Vagina (tissue), 2 donors: ENCODE measurements at regions not wholly inside any gene's neighbourhood (a gene's known extent, or its start where the extent isn't known, plus 50 kb on each side); places are given as distances from the start of the nearest gene placed in this dataset.

ENCODE experiments used
- DNase-seq, 2 donors: peaks; one replicate each; pipeline ENCODE4 v3.0.0-alpha.2; 2017; ENCODE audit errors: extremely low spot score in 2 of 2
- H3K27ac ChIP-seq: fragments of 200-600 bp; sonication (generic); one replicate; pipeline ENCODE4 v1.5.1; 2019
- H3K27me3 ChIP-seq: fragments of 200-600 bp; sonication (generic); one replicate; pipeline ENCODE4 v1.5.1; 2019
- H3K36me3 ChIP-seq, 2 donors: fragments of 200-600 bp; sonication (generic); one replicate each; pipeline ENCODE4 v1.5.1; 2017 to 2019
- H3K4me1 ChIP-seq: fragments of 200-600 bp; sonication (generic); one replicate; pipeline ENCODE4 v1.5.1; 2019
- H3K4me3 ChIP-seq, 2 donors: fragments of 200-600 bp; sonication (generic); 1 replicate in 1 of 2; 2 replicates in 1 of 2; pipeline ENCODE4 v1.5.1; 2016 to 2019
- H3K9me3 ChIP-seq: fragments of 200-600 bp; sonication (generic); one replicate; pipeline ENCODE4 v1.5.1; 2019
- CTCF ChIP-seq, 3 experiments: fragments of 450-650 bp in 2 of 3; fragments of 200-600 bp in 1 of 3; sonication (generic) in 1 of 3; IDR thresholded peaks; one replicate each; pipeline ENCODE4 v1.5.1; 2017 to 2019; ENCODE audit warnings: antibody characterized with exemption in 3 of 3, mild to moderate bottlenecking in 2 of 3, moderate library complexity in 2 of 3
- POLR2A ChIP-seq, 2 donors: fragments of 450-650 bp; IDR thresholded peaks; one replicate each; pipeline ENCODE4 v1.6.1; 2017; ENCODE audit warnings: antibody characterized with exemption in 2 of 2, mild to moderate bottlenecking in 2 of 2, moderate library complexity in 2 of 2
- POLR2AphosphoS5 ChIP-seq, 2 donors: sonication (generic); formaldehyde crosslinking; IDR thresholded peaks; one replicate each; pipeline ENCODE4 v1.9.0; 2017; ENCODE audit warnings: antibody characterized with exemption in 2 of 2, mild to moderate bottlenecking in 2 of 2, low read depth in 1 of 2; ENCODE audit not compliant: insufficient read depth in 1 of 2
- intact Hi-C: fragments of 100-400 bp; cut with DNase I; formaldehyde crosslinking; loops from one replicate; pipeline ENCODE4 v1.15.1; 2023

- no peak for DNase-seq
- H3K27me3 ChIP-seq: no peaks in the 10 kb centered on the region
- no peaks in the 10 kb centered on the region for H3K9me3 ChIP-seq
- H3K4me3 ChIP-seq: no peak overlapping the region
- intact Hi-C loops: no loop called here
- no peak for TF ChIP-seq POLR2A (IDR thresholded peaks at IDR 0.05)
- no peak for TF ChIP-seq CTCF (IDR thresholded peaks at IDR 0.05)
- no peak for TF ChIP-seq POLR2AphosphoS5 (IDR thresholded peaks at IDR 0.05; ENCODE audit: insufficient read depth in 1 of 2, low read depth in 1 of 2)
- H3K4me1 ChIP-seq: peaks cover 14% of the 10 kb centered on the region
- H3K27ac ChIP-seq: no peak overlapping the region
- H3K36me3 ChIP-seq: no peaks in the 10 kb centered on the region
Observed at GRCh38 chr20:51118216-51118615, 95.3 kb upstream of the KCNG1 start.

- no peak overlapping the region for H3K27ac ChIP-seq
- DNase-seq: no peak
Observed at GRCh38 chr20:51116765-51117686, 94.1 kb upstream of the KCNG1 start.

GRCh38 chr20:51111290-51111689 lies 88.4 kb upstream of the KCNG1 start:
- Histone ChIP-seq H3K4me1 (no peaks in the 10 kb centered on the region), H3K27ac (no peak overlapping the region), H3K9me3 (no peaks in the 10 kb centered on the region), H3K36me3 (no peaks in the 10 kb centered on the region), H3K4me3 (no peak overlapping the region), H3K27me3 (no peaks in the 10 kb centered on the region)
- DNase-seq: no peak
- intact Hi-C loops: no loop called here
- TF ChIP-seq POLR2A (IDR thresholded peaks at IDR 0.05) (no peak), POLR2AphosphoS5 (IDR thresholded peaks at IDR 0.05; ENCODE audit: insufficient read depth in 1 of 2, low read depth in 1 of 2) (no peak), CTCF (IDR thresholded peaks at IDR 0.05) (no peak)

More at GRCh38 chr20:51116765-51117686, 94.1 kb upstream of the KCNG1 start:
- Histone ChIP-seq H3K4me1 (peaks cover 14% of the 10 kb centered on the region), H3K27me3 (no peaks in the 10 kb centered on the region), H3K36me3 (no peaks in the 10 kb centered on the region), H3K4me3 (no peak overlapping the region), H3K9me3 (no peaks in the 10 kb centered on the region)
- TF ChIP-seq POLR2A (IDR thresholded peaks at IDR 0.05) (no peak), CTCF (IDR thresholded peaks at IDR 0.05) (no peak), POLR2AphosphoS5 (IDR thresholded peaks at IDR 0.05; ENCODE audit: insufficient read depth in 1 of 2, low read depth in 1 of 2) (no peak)
- intact Hi-C loops: no loop called here

GRCh38 chr20:51108638-51109363 lies 85.9 kb upstream of the KCNG1 start:
- no peaks in the 10 kb centered on the region for H3K27me3 ChIP-seq
- intact Hi-C loops: no loop called here
- H3K4me3 ChIP-seq: no peak overlapping the region
- TF ChIP-seq CTCF (IDR thresholded peaks at IDR 0.05): no peak
- TF ChIP-seq POLR2A (IDR thresholded peaks at IDR 0.05): no peak
- no peak for TF ChIP-seq POLR2AphosphoS5 (IDR thresholded peaks at IDR 0.05; ENCODE audit: insufficient read depth in 1 of 2, low read depth in 1 of 2)
- no peak overlapping the region for H3K27ac ChIP-seq
- H3K36me3 ChIP-seq: no peaks in the 10 kb centered on the region
- H3K9me3 ChIP-seq: no peaks in the 10 kb centered on the region
- H3K4me1 ChIP-seq: no peaks in the 10 kb centered on the region
- DNase-seq: no peak
